ENCODE measurements at regions not wholly inside any gene's neighbourhood (a gene's known extent, or its start where the extent isn't known, plus 50 kb on each side); places are given as distances from the start of the nearest gene placed in this dataset.

- ATAC-seq = no peak
- TF ChIP-seq TSHZ2 (CRISPR knock-in tag; IDR thresholded peaks at IDR 0.05) = no peak
- TF ChIP-seq CREB5 (CRISPR knock-in tag; IDR thresholded peaks at IDR 0.05; ENCODE audit: low read depth) = no peak
- TF ChIP-seq CSDC2 (CRISPR knock-in tag; IDR thresholded peaks at IDR 0.05) = no peak
- no peak for TF ChIP-seq POU6F1 (CRISPR knock-in tag; IDR thresholded peaks at IDR 0.05; ENCODE audit: borderline replicate concordance, low read depth)
- no peak for TF ChIP-seq PPARA (CRISPR knock-in tag; IDR thresholded peaks at IDR 0.05; ENCODE audit: borderline replicate concordance)
- no peak for TF ChIP-seq PATZ1 (CRISPR knock-in tag; IDR thresholded peaks at IDR 0.05; ENCODE audit: borderline replicate concordance)
- no peak for TF ChIP-seq ARNTL (CRISPR knock-in tag; IDR thresholded peaks at IDR 0.05; ENCODE audit: borderline replicate concordance, low read depth)
- TF ChIP-seq RARB (CRISPR knock-in tag; IDR thresholded peaks at IDR 0.05) = no peak
- no peak for TF ChIP-seq CSRNP3 (CRISPR knock-in tag; IDR thresholded peaks at IDR 0.05)
- TF ChIP-seq TCF4 (CRISPR knock-in tag; IDR thresholded peaks at IDR 0.05; ENCODE audit: borderline replicate concordance) = no peak
- no peak for TF ChIP-seq GLIS3 (CRISPR knock-in tag; IDR thresholded peaks at IDR 0.05)
- TF ChIP-seq ZNF8 (CRISPR knock-in tag; IDR thresholded peaks at IDR 0.05) = no peak
- TF ChIP-seq BACH2 (CRISPR knock-in tag; IDR thresholded peaks at IDR 0.05; ENCODE audit: borderline replicate concordance) = no peak
Observed at GRCh38 chr5:43941806-43942205, 338.8 kb downstream of the NNT start.

- no peak for ATAC-seq
- TF ChIP-seq ARNTL (CRISPR knock-in tag; IDR thresholded peaks at IDR 0.05; ENCODE audit: borderline replicate concordance, low read depth) (no peak), ZNF70 (CRISPR knock-in tag; IDR thresholded peaks at IDR 0.05) (no peak), TSHZ2 (CRISPR knock-in tag; IDR thresholded peaks at IDR 0.05) (no peak), ZFP30 (CRISPR knock-in tag; IDR thresholded peaks at IDR 0.05) (no peak), ZFP3 (CRISPR knock-in tag; IDR thresholded peaks at IDR 0.05) (no peak), BACH2 (CRISPR knock-in tag; IDR thresholded peaks at IDR 0.05; ENCODE audit: borderline replicate concordance) (no peak), PATZ1 (CRISPR knock-in tag; IDR thresholded peaks at IDR 0.05; ENCODE audit: borderline replicate concordance) (no peak), GLIS3 (CRISPR knock-in tag; IDR thresholded peaks at IDR 0.05) (no peak), OSR1 (CRISPR knock-in tag; IDR thresholded peaks at IDR 0.05) (no peak), ZNF8 (CRISPR knock-in tag; IDR thresholded peaks at IDR 0.05) (no peak), CREB5 (CRISPR knock-in tag; IDR thresholded peaks at IDR 0.05; ENCODE audit: low read depth) (no peak), RARB (CRISPR knock-in tag; IDR thresholded peaks at IDR 0.05) (no peak), CSRNP3 (CRISPR knock-in tag; IDR thresholded peaks at IDR 0.05) (no peak), PPARA (CRISPR knock-in tag; IDR thresholded peaks at IDR 0.05; ENCODE audit: borderline replicate concordance) (no peak), ESRRG (CRISPR knock-in tag; IDR thresholded peaks at IDR 0.05) (no peak), POU6F1 (CRISPR knock-in tag; IDR thresholded peaks at IDR 0.05; ENCODE audit: borderline replicate concordance, low read depth) (no peak)
Observed at GRCh38 chr5:43940562-43940961, 337.6 kb downstream of the NNT start.
